Trophoblast cell (in vitro differentiated cells and primary cell): ENCODE measurements at regions not wholly inside any gene's neighbourhood (a gene's known extent, or its start where the extent isn't known, plus 50 kb on each side); places are given as distances from the start of the nearest gene placed in this dataset.

Source experiments
- DNase-seq, 2 donors: peaks; one replicate each; pipeline ENCODE4 v3.0.0-alpha.2; 2016
- H2AFZ ChIP-seq: 2 replicates; pipeline ENCODE4 v1.6.1; 2013; ENCODE audit warnings: low read length, moderate library complexity, mild to moderate bottlenecking; ENCODE audit not compliant: insufficient read depth, poor library complexity
- H2AK5ac ChIP-seq: 2 replicates; pipeline ENCODE4 v1.6.1; 2013; ENCODE audit warnings: mild to moderate bottlenecking, low read length
- H2BK120ac ChIP-seq: 2 replicates; pipeline ENCODE4 v1.6.1; 2013; ENCODE audit warnings: low read length, mild to moderate bottlenecking, moderate library complexity; ENCODE audit not compliant: insufficient read depth, poor library complexity
- H2BK12ac ChIP-seq: 2 replicates; pipeline ENCODE4 v1.6.1; 2013; ENCODE audit warnings: mild to moderate bottlenecking, low read length, moderate library complexity
- H2BK5ac ChIP-seq: 2 replicates; pipeline ENCODE4 v1.6.1; 2013; ENCODE audit warnings: low read length, low read depth, moderate library complexity, mild to moderate bottlenecking; ENCODE audit not compliant: poor library complexity
- H3K14ac ChIP-seq: 2 replicates; pipeline ENCODE4 v1.6.1; 2013; ENCODE audit warnings: mild to moderate bottlenecking, low read length
- H3K18ac ChIP-seq: 2 replicates; pipeline ENCODE4 v1.6.1; 2013; ENCODE audit warnings: mild to moderate bottlenecking, low read length
- H3K23ac ChIP-seq: 2 replicates; pipeline ENCODE4 v1.6.1; 2013; ENCODE audit warnings: low read length
- H3K27ac ChIP-seq: 2 replicates; pipeline ENCODE4 v1.5.1; 2013; ENCODE audit warnings: low read depth, mild to moderate bottlenecking, inconsistent platforms, low read length, moderate library complexity
- H3K27me3 ChIP-seq: 2 replicates; pipeline ENCODE4 v1.6.1; 2013; ENCODE audit warnings: inconsistent platforms, mild to moderate bottlenecking, low read length, moderate library complexity; ENCODE audit not compliant: insufficient read depth
- H3K36me3 ChIP-seq, 2 experiments: 1 replicate in 1 of 2; 2 replicates in 1 of 2; pipeline ENCODE4 v1.6.1; 2013; ENCODE audit warnings: low read length in 2 of 2, mild to moderate bottlenecking in 2 of 2, moderate library complexity in 1 of 2; ENCODE audit not compliant: insufficient read depth in 2 of 2, control insufficient read depth in 1 of 2
- H3K4ac ChIP-seq: 2 replicates; pipeline ENCODE4 v1.6.1; 2013; ENCODE audit warnings: low read depth, mild to moderate bottlenecking, low read length, moderate library complexity
- H3K4me1 ChIP-seq, 2 experiments: 1 replicate in 1 of 2; 2 replicates in 1 of 2; pipeline ENCODE4 v1.6.1; 2013; ENCODE audit warnings: low read length in 2 of 2, mild to moderate bottlenecking in 2 of 2, moderate library complexity in 1 of 2; ENCODE audit not compliant: insufficient read depth in 2 of 2, control insufficient read depth in 1 of 2
- H3K4me2 ChIP-seq: 2 replicates; pipeline ENCODE4 v1.6.1; 2013; ENCODE audit warnings: inconsistent platforms, mild to moderate bottlenecking, low read length, moderate library complexity
- H3K4me3 ChIP-seq: 2 replicates; pipeline ENCODE4 v1.5.1; 2013; ENCODE audit warnings: mild to moderate bottlenecking, low read depth, low read length, inconsistent platforms
- H3K79me1 ChIP-seq: one replicate; pipeline ENCODE4 v1.6.1; 2013; ENCODE audit warnings: low read length
- H3K79me2 ChIP-seq: 2 replicates; pipeline ENCODE4 v1.6.1; 2013; ENCODE audit warnings: low read length, mild to moderate bottlenecking; ENCODE audit not compliant: control insufficient read depth, insufficient read depth, poor library complexity
- H3K9ac ChIP-seq: 2 replicates; pipeline ENCODE4 v1.6.1; 2013; ENCODE audit warnings: mild to moderate bottlenecking, low read length
- H3K9me3 ChIP-seq: 2 replicates; pipeline ENCODE4 v1.6.1; 2013; ENCODE audit warnings: low read depth, mild to moderate bottlenecking, control low read depth, inconsistent platforms, low read length; ENCODE audit not compliant: insufficient read depth
- H4K12ac ChIP-seq: 2 replicates; pipeline ENCODE4 v1.6.1; 2013; ENCODE audit warnings: low read depth, mild to moderate bottlenecking, low read length, moderate library complexity
- H4K8ac ChIP-seq: 2 replicates; pipeline ENCODE4 v1.6.1; 2013; ENCODE audit warnings: low read depth, mild to moderate bottlenecking, low read length, moderate library complexity
- H4K91ac ChIP-seq: one replicate; pipeline ENCODE4 v1.6.1; 2013; ENCODE audit warnings: low read depth, mild to moderate bottlenecking, low read length, moderate library complexity
- WGBS: extraction: QIAGEN DNeasy Blood & Tissue Kit; methylation state at CpG from one replicate; pipeline ENCODE4 v1.1.7; 2013; ENCODE audit warnings: missing lambda C conversion rate; ENCODE audit not compliant: insufficient read length, insufficient coverage; ENCODE audit errors: extremely low coverage; 5-methylcytosine and 5-hydroxymethylcytosine counted together

- Histone ChIP-seq H4K8ac (no peak overlapping the region), H3K4me1 (peaks cover 4 to 9% of the 10 kb centered on the region in 2 experiments), H3K23ac (no peak overlapping the region), H2BK5ac (no peak overlapping the region), H4K91ac (no peak overlapping the region), H2BK12ac (peak overlapping the region; percentile 90), H3K9ac (no peak overlapping the region), H2BK120ac (no peak overlapping the region), H3K27me3 (no peaks in the 10 kb centered on the region), H3K18ac (no peak overlapping the region), H3K36me3 (no peaks in the 10 kb centered on the region), H2AFZ (no peak overlapping the region), H3K79me1 (peaks cover 5% of the 10 kb centered on the region), H3K4me3 (no peak overlapping the region), H4K12ac (no peak overlapping the region), H3K4me2 (no peak overlapping the region), H3K4ac (no peak overlapping the region), H3K79me2 (no peaks in the 10 kb centered on the region), H3K9me3 (peaks cover 4% of the 10 kb centered on the region), H3K14ac (no peak overlapping the region), H3K27ac (no peak overlapping the region), H2AK5ac (no peak overlapping the region)
- no peak for DNase-seq
- no CpG with 5 or more reads among the region's 2 CpGs for WGBS
Observed at GRCh38 chr20:21623074-21623780, 82.2 kb upstream of the PAX1 start.

- no peak overlapping the region for H2AFZ ChIP-seq
- no peaks in the 10 kb centered on the region for H3K79me2 ChIP-seq
- H3K27ac ChIP-seq: peak overlapping the region; percentile 81
- H2AK5ac ChIP-seq: no peak overlapping the region
- H4K91ac ChIP-seq: no peak overlapping the region
- H4K8ac ChIP-seq: no peak overlapping the region
- H3K4me3 ChIP-seq: no peak overlapping the region
- peak overlapping the region; percentile 61 for H2BK5ac ChIP-seq
- no peak overlapping the region for H2BK12ac ChIP-seq
- H3K27me3 ChIP-seq: no peaks in the 10 kb centered on the region
- H3K4ac ChIP-seq: no peak overlapping the region
- no peak overlapping the region for H4K12ac ChIP-seq
- H3K23ac ChIP-seq: no peak overlapping the region
- no peak overlapping the region for H3K9ac ChIP-seq
- H2BK120ac ChIP-seq: no peak overlapping the region
- H3K79me1 ChIP-seq: peaks cover 5% of the 10 kb centered on the region
- peak; percentile 7 to 16 for DNase-seq
- peaks cover 4 to 9% of the 10 kb centered on the region in 2 experiments for H3K4me1 ChIP-seq
- no peak overlapping the region for H3K18ac ChIP-seq
- peak overlapping the region; percentile 51 for H3K4me2 ChIP-seq
- no peak overlapping the region for H3K14ac ChIP-seq
- H3K9me3 ChIP-seq: peaks cover 4% of the 10 kb centered on the region
- no peaks in the 10 kb centered on the region for H3K36me3 ChIP-seq
- no CpG with 5 or more reads among the region's 3 CpGs for WGBS
Observed at GRCh38 chr20:21622097-21622857, 83.2 kb upstream of the PAX1 start.

GRCh38 chr20:21618759-21619416 is 86.6 kb upstream of the PAX1 start:
- H3K18ac ChIP-seq: no peak overlapping the region
- no peaks in the 10 kb centered on the region for H3K36me3 ChIP-seq
- no CpG with 5 or more reads among the region's 7 CpGs for WGBS
- no peak overlapping the region for H3K9ac ChIP-seq
- no peak overlapping the region for H3K23ac ChIP-seq
- H3K9me3 ChIP-seq: no peaks in the 10 kb centered on the region
- H4K12ac ChIP-seq: no peak overlapping the region
- no peak overlapping the region for H2BK12ac ChIP-seq
- no peak overlapping the region for H2AFZ ChIP-seq
- peak overlapping the region; percentile 11 for H3K4me2 ChIP-seq
- H2BK120ac ChIP-seq: no peak overlapping the region
- H3K14ac ChIP-seq: no peak overlapping the region
- peaks cover 4 to 9% of the 10 kb centered on the region in 2 experiments for H3K4me1 ChIP-seq
- no peak overlapping the region for H2BK5ac ChIP-seq
- no peak overlapping the region for H3K4me3 ChIP-seq
- H2AK5ac ChIP-seq: no peak overlapping the region
- no peak overlapping the region for H3K4ac ChIP-seq
- no peak overlapping the region for H4K91ac ChIP-seq
- peak overlapping the region; percentile 30 for H3K27ac ChIP-seq
- no peak overlapping the region for H4K8ac ChIP-seq
- H3K79me2 ChIP-seq: no peaks in the 10 kb centered on the region
- DNase-seq: no peak
- H3K27me3 ChIP-seq: no peaks in the 10 kb centered on the region
- peaks cover 5% of the 10 kb centered on the region for H3K79me1 ChIP-seq

- Histone ChIP-seq H3K4me1 (peaks cover 0 to 3% of the 10 kb centered on the region in 2 experiments), H3K36me3 (no peaks in the 10 kb centered on the region), H3K27me3 (no peaks in the 10 kb centered on the region), H3K23ac (no peak overlapping the region), H3K9me3 (no peaks in the 10 kb centered on the region), H2BK5ac (no peak overlapping the region), H4K91ac (no peak overlapping the region), H2BK12ac (no peak overlapping the region), H3K9ac (no peak overlapping the region), H4K8ac (no peak overlapping the region), H2AFZ (no peak overlapping the region), H3K4me3 (no peak overlapping the region), H3K79me1 (no peaks in the 10 kb centered on the region), H3K79me2 (no peaks in the 10 kb centered on the region), H3K27ac (no peak overlapping the region), H4K12ac (no peak overlapping the region), H3K18ac (no peak overlapping the region), H2BK120ac (no peak overlapping the region), H3K14ac (no peak overlapping the region), H2AK5ac (no peak overlapping the region), H3K4ac (no peak overlapping the region), H3K4me2 (no peak overlapping the region)
- no CpG with 5 or more reads among the region's 10 CpGs for WGBS
- peak; percentile 47 to 72 for DNase-seq
Observed at GRCh38 chr20:21615617-21616080, 89.8 kb upstream of the PAX1 start.
